GM21825 (cell line): ENCODE measurements at regions not wholly inside any gene's neighbourhood (a gene's known extent, or its start where the extent isn't known, plus 50 kb on each side); places are given as distances from the start of the nearest gene placed in this dataset.
"Not testable (repeated sequence)": the region's sequence is repeated elsewhere in the genome, so short reads cannot be mapped to it uniquely, and the experiment has no call there.

ENCODE experiments used
- ATAC-seq: cut with Tn5 transposase; IDR thresholded peaks from one replicate; pipeline ENCODE4 v1.9.1; 2021; ENCODE audit warnings: mild to moderate bottlenecking, moderate library complexity; ENCODE audit not compliant: unreplicated experiment

- ATAC-seq, result no peak
These were observed 73.7 kb upstream of the DLG1 start for GRCh38 chr3:197372047-197372661.

DNA sequence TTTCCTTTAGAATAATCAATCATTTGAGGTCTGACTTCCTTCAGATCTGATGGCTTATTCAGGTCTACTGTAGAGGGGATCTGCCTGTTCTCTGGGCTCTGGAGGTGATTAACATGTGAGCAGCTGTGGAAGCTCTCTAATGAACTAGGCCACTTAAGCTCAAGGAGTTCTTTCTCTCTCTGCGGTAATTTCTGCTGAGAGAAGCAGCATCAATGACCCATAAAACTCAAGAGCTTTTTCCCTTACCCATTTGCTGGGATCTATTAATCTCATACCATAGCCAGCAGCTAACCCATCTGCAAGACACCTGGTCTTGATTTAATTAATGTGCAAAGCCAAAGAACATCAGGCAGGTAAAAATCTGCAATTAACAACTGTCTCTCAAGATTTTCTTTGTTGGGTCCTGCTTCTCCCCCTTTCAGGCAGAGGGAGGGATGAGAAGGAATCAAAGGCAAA lies 73.2 kb upstream of the DLG1 start:
- ATAC-seq, result no peak

DNA sequence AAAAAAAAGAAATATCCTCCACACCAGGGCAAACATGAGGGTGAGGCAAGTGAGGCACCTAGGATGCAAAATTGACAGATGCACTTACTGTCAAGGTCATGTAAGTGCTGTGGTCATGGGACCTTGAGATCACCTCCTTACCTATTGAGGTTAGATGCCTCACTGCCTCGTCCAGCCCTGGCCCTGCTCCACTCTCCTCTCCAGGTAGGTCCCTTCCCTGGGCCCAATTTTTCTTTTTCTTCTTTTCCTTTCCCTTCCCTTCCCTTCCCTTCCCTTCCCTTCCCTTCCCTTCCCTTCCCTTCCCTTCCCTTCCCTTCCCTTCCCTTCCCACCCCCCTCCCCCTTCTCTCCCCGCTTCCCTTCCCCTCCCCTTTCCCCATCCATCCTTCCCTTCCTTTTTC lies 71.1 kb upstream of the DLG1 start:
- ATAC-seq, result no peak

GRCh38 chr3:197368821-197369220 lies 70.4 kb upstream of the DLG1 start:
- ATAC-seq, result no peak

DNA sequence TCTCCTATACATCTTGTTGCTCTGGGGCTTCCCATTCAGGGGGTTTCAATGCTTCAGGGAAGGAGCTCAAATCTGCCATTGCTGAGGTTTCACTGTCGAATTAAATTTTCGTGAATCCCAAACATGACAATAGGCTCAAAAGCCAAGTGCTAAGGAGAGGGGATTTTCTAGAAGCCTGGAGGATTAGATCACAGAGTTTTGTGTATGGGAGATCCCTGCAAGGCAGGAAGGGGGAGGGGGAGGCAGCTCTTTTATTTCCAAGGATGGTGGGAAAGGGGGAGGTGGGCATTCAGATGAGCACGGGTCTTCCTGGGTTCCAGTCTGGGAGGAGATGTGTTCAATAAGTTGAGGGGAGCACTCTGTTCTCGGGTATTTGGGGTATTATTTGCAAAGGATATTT lies 69.9 kb upstream of the DLG1 start:
- no peak for ATAC-seq

- no peak for ATAC-seq
These were observed 68.8 kb upstream of the DLG1 start for GRCh38 chr3:197367081-197367780.

DNA sequence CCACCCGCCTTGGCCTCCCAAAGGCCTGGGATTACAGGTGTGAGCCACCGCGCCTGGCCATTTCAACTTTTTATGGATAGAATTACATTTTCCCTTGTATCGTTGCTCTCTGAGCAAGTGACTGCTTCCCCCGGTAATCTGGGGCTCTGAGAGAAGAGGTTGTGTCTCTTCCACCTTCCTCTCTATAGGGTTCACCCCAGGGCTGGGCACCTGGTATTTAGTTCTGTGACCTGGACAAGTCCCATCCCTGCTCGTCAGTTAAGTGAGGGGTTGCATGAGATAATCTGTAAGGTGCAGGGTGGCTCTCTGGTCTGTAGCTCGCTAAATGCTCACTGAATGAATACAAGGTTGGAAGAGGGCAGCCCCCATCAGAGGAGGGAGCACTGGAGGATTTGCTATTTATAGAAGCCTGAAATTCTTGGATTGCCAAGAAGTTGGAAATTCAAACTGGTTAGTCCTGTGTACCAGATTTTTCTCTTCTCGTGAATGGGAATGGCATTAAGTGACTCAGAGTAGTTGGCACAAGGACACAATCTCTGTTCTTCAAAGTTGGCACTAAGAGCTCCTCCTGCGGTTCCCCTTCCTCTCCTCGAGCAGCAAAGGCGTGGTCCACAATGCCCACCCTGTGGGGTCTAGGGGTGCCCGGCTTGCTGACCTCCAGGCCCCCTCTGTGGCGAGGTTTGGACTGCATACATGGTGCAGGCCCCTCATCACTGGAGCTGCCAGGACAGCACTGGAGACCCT lies 68.1 kb upstream of the DLG1 start:
- no peak for ATAC-seq

- ATAC-seq, result no peak
These were observed 67.2 kb upstream of the DLG1 start for GRCh38 chr3:197365586-197365985.

- no peak for ATAC-seq
These were observed 66.1 kb upstream of the DLG1 start for GRCh38 chr3:197364410-197365071.

DNA sequence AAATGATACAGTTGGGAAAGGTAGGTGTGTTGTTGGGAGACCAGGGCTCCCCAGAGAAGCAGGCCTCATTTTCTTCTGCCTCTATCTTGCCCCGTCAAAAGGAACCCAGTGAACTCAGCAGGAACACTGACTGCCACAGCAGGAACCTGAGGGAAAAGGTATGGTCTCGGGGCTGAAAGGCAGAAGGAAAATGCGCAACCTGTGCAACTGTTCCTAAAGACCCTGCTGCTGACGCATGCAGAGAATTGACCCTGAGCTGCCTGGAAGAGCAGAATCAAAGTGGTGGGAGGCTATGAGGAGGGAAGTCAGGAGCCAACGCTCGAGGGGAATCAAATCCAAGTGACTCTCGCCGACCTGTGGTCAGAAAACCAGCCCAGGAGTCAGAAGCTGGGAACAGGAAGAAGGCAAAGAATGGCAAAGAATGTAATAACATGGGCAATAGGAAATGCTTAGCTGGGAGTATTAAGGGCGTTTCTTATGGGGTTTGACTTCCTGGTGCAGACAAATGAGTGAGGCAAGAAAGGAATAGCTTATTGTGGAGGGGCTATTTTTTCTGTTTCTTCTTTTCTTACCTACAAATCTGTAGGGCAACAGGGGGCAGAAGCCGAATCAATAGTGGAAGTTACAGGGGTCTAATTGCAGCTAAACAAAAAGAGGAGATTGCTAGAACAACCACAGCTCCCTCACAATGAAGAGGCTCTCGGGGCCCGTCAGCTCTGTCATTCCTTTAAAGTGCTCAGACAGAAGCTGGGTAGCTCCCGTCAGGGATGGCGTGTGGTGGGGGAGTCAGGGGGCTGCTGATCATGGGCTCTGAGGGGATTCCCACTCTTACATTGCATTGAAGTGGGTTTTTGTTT lies 65.4 kb upstream of the DLG1 start:
- no peak for ATAC-seq

- ATAC-seq, result no peak
These were observed 63.7 kb upstream of the DLG1 start for GRCh38 chr3:197362081-197362480.

GRCh38 chr3:197360095-197360494 lies 61.7 kb upstream of the DLG1 start:
- not testable (repeated sequence) for ATAC-seq

GRCh38 chr3:197359476-197359875 lies 61.1 kb upstream of the DLG1 start:
- not testable (repeated sequence) for ATAC-seq

DNA sequence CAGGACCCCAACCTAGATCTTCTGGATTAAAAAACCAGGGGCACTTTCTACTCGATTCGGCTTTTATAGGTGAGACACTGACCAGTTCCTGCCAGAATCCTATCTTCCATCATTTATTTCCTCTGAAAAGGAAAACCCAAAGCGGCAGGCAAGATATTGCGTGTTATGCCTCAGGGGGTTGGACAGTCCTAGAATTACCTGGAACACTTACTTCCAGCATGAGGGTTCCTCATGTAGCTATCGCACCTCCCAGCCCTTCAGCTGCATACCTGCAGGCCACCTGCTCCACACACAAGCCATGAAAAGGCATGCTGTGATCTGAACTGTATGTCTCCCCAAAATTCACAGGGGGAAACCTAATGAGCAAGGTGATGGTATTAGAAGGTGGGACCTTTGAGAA lies 58.3 kb upstream of the DLG1 start:
- no peak for ATAC-seq

DNA sequence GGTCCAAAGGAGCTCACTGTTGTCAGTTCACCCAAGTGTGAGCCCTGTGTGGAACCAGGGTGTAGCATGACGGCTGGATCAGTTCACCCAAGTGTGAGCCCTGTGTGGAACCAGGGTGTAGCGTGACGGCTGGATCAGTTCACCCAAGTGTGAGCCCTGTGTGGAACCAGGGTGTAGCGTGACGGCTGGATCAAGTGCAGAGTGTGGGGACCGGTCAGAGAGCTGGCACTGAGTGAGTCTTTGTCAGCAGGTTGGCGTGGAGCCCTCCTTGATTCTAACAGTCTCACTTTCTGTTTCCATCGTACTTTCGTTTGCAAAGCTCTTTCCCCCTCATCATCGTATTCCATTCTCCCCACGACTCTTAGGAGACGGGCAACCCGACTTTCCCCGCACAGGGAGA lies 57.9 kb upstream of the DLG1 start:
- ATAC-seq, result no peak

DNA sequence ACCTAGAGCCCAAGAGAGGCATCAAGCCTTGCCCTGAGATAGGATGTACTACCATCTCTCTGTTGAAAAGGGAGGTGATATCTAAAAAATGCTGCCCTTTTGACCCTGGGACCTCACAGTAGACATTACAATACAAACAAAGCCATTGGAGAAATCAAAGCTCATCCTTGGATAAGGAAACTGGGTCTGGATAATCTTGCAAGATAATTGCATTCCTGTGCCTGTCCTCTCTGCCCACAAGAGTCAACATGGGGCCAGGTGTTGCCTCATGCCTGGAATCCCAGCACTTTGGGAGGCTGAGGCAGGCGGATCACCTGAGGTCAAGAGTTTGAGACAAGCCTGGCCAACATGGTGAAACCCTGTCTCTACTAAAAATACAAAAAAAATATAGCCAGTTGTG lies 57.3 kb upstream of the DLG1 start:
- no peak for ATAC-seq

GRCh38 chr3:197354568-197355001 lies 56.2 kb upstream of the DLG1 start:
- no peak for ATAC-seq

- ATAC-seq, result no peak
These were observed 55.6 kb upstream of the DLG1 start for GRCh38 chr3:197353867-197354567.

- ATAC-seq, result no peak
These were observed 54.8 kb upstream of the DLG1 start for GRCh38 chr3:197353001-197353866.
